Fibroblast of skin of right quadriceps (primary cell): ENCODE measurements at regions not wholly inside any gene's neighbourhood (a gene's known extent, or its start where the extent isn't known, plus 50 kb on each side); places are given as distances from the start of the nearest gene placed in this dataset.

Experiments
- DNase-seq: peaks from one replicate; pipeline ENCODE4 v3.0.0-alpha.2; 2013

DNA sequence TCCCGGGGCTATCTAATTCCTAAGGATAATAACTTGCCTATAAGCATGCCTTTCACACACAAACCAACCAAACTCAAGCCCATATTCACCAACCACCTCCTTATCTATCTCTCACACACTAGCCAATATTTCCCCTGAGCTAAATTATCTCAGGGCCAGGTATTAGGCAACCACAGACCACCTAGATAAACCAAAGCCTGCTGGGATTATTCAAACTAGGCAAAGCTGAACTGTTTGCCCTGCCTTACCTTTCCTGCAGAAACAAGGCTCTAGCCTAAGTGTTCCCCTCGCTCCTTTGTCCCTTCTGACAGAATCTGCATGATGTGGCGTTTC, 114.7 kb upstream of the EEA1 start:
- DNase-seq, result no peak

DNA sequence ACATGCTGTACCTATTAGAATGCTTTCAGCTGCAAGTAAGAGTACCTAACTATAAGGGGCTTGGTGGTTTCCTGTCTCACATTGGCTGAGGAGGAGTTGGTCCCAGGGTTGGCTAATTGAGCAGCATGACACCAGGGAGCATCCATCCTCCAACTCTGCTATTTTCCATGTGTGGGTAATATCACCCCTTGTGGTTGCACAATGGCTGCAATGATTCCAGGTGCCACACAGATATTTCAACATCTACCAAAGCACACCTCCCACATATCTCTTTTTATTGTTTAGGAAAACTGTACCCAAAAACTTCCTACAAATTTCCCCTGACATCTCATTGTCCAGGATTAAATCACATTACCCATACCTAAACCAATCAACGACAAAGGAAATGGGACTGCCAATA, 118.0 kb upstream of the EEA1 start:
- DNase-seq, result no peak

DNA sequence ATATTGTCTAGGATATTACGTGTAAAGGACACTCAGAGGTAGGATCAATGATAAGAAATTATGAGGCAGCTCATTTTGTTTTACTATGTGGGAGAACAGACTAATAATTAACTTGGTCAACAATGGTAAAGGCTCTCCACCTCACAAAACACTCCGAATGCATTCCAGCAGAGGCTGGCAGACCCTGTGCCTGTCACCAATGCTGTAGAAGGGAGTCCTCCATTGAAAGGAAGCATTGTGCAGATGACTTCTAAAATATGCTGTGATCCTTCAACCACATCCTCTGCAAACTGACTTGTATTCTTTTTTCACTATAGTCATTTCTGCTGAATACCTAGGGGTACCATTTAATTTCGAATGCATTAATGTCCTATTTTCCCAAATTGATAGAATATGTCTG, 119.6 kb upstream of the EEA1 start:
- DNase-seq, result no peak

DNA sequence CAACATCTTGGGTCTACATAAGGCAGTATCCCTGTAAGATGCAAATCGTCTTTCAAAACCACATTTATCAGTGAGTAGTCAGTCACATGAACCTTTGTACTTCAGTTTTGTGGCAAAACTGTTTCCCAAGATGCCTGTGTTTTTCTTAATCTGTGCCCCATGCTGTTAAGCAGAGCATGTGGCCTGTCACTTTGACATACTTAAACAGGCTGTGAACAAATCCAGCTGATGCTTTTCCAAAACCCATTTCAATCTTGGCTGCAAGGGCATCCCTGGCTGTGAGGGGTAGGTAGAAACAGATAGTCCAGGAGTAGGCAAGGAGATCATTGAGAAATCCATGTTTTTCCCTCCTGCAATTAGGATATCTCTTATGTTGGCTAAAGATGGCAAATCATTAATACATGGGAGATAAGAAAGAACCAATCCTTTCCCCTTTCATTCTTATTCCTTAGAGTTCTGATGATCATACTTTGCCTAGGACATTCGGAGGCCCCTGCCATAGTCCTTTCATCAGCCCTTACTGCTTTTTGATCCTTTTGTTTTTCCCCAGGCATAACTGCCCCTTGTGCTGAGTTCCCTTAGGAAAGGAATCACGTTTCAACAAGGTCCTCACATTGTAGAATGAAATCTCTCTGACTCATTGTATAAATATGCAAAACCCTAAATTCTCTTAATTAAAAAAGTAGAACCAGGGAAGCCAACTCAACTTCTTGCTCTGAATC, 121.1 kb upstream of the EEA1 start:
- DNase-seq, result peak; percentile 80

DNA sequence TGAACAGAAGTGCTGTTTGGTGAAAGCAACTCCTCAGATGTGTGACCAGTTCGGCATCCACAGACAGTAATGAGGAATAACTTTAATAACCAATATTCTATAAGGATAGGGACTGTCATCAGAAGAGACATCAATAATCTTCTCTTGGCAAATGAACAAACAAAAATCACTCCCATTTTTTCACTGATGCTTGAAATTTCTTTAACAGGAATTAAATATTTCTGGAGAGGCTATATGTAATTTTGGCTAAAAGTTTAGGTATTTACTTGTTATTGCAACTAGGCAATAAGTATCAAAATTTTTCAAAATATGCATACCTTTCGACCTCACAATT, 121.6 kb upstream of the EEA1 start:
- no peak for DNase-seq

DNA sequence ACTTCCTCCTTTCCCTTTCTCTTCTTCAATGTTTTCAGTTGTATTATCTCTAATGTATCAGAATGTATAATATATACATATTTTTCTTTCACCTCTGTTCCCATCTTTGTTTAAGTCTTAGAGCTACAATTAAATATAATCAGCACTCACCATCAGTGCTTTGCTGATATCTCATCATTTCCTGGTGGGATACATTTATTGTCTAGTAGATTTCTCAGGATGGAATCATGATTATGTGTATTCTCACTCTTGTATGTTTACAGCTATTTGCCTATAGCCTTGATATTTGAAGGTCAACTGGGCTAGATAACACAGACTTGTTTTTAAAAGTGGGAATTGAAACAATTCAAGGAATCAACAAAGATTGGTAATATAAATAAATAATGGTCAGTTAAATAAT, 124.9 kb upstream of the EEA1 start:
- no peak for DNase-seq

DNA sequence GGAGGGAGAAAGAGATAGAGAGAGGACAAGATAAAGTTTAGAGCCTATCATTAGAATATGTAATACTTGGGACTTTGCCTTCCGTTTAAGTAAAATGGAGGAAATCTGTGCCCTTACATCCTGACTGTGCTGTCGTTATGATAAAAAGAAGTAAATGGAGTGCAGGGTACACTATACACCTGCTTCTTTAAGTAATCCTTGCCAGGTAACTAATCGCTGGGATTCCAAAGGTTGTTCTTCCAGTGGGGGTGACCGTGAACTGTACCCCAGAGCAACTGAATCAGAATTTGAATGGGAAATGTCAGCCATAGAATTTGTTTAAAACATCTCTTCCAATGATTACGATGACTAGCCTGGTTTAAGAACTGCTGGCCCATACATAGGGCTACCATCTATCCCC, 126.1 kb upstream of the EEA1 start:
- no peak for DNase-seq

DNA sequence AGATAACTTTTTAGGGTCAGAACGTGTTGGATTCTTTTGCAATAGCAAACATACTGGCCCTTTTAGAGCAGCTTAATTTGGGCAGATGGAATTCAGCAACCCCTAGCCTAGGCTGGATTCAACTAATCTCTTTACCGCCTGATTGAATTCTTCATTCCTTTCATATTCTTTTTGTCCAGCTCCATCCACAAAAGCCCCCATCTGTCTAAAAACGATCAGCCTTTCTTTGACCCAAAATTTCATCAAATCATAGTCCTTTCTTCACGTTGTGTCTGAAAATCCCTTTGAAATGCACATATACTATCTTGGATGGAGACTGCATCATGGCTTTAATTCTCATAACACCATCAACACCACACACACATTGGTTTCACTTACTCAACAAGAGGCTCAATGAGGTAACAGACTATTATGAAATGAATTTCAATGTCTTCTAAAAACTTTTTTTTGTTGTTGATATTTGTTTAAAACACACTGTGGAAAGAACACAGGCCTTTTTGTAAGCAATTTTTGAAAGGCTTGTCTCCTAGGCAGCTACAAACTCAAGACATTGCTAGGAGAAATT, 128.0 kb upstream of the EEA1 start:
- no peak for DNase-seq

DNA sequence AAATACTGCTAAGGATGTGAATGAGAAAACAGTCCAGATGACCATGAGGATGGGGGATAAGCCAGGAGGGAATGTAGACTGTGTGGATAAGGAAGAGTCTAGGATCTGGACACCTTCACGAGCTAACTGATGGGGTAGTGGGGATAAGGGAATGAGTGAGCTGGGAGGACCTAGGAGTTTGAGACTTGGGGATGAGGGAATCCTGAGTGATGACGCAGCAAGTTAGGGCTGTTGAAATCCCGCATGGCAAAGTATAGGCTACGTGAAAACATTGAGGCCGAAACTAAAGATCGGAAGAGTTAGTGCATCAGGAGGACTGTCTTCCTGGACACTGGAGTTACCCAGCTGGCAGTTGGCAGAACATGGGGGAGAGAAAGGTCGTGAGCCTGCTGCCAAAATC, 129.2 kb upstream of the EEA1 start:
- DNase-seq, result no peak

DNA sequence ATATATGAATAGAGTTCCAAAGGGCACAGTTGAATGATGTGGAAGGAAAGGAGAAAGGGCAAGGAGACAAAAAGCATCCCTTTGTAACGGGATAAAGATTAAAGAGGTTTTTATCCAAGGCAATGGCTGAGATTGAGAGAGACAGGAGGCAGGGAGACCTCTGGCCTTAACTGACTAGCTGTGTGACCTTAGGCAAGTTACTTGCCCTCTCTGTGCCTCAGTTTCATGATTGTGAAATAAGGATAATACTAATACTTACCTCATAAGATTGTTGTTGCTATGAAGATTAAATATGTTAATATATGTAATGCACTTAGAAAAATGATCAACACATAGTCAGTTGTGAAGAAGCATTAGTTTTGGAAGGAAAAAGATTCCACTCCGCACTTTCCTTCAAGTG, 130.2 kb upstream of the EEA1 start:
- no peak for DNase-seq

DNA sequence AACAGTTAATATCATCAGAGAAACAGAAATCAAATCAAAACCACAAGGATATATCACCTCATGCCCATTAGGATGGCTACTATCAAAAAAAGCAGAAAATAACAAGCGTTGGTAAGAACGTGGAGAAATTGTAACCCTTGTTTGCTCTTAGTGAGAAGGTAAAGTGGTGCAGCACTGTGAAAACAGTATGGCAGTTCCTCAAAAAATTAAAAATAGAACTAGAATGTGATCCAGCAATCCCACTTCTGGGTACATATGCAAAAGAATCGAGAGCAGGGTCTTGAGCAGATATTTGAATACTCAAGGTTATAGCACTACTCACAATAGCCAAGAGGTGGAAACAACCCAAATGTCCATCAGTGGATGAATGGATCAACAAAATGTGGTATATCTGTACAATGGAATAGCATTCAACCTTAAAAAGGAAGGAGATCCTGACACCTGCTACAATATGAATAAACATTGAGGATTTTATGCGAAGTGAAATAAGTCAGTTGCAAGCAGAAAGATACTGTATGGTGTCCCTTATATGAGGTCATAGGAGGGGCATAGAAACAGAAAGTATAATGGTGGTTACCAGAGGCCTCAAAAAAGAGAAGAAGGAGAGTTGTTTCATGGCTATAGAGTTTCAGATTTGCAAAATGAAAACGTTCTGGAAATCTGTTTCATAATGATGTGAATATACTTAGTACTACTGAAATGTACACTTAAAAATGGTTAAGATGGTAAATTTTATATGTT, 131.0 kb upstream of the EEA1 start:
- DNase-seq, result no peak

DNA sequence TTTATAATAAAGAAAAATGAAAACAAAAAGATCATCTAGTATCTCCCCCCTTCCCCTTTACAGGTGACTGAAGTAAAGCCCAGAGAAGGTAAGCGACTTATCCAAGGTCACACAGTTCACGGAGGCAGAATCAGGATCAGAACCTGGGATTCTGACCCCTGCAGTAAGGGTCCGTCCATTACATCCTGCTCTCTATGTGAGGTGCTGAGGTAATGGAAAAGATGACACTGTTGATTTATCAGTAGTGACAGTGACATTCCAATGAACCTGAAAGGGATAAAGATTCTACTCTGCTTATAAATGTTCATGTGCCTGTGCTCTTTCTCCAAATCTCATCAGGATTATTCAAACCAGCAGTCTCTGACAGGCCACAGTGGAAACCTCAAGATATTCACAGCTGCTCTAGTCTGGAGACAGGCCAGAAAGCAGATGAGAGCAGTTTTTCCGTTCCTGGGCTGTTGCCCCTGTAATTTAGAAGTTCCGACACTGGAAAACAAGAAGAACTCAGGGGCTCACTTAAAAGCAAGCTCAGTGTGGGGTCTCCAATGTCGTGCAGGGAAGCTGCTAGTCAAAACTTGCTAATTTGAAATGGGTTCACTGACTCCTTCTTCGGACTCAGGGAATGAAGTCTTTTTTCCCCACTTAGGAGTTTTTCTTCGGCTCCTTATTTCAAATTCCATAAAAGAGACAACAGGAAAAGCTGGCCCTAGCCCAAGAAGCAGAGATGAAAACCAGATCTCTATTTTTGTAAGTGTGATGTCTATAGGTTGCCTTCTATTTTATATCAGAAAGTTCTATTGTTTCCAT, 131.8 kb upstream of the EEA1 start:
- DNase-seq, result peak; percentile 79

DNA sequence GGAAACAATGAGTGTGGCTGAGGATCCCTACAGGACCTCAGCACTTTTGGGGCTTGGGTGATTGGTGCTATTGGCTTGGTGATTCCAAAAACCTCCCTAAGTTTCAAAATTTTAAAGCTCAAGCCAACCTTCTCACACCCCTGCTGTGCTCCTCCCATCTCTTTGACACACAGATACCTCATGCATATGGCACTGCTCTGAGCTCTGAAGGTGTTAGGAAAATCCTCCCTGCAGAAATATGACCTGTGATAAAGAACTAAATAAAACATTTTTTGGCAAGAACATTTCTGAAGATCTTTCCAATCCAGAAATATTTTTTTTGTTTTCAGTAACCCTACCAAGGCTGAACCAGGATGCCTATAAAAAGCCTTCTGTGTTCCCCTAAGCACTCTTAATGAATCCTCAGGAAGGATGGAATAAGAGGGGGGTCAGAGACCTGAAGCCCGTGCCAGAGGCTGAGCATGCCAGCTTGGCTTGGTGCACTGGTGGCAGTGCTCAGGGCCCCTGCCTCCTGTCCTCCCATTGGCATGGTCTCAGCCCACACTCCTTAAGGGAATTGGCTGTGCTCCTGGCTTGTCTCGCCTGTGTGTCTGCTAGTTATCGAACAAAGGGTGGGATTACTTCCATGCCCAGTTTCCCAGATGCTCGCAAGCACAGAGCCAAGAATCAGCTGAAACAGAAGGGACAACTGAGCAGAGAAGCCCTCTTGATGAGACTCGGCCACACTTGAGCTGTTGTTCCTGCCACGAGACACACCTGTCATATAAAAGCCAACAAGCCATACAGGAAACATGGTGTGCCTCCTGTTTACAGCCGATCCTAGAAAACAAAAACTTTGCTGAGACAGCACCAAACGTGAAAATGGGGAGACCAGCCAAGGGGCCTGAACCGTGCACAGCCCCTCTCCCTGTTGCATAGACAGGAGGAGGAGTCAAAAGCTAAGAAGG, 132.7 kb upstream of the EEA1 start:
- DNase-seq, result no peak

DNA sequence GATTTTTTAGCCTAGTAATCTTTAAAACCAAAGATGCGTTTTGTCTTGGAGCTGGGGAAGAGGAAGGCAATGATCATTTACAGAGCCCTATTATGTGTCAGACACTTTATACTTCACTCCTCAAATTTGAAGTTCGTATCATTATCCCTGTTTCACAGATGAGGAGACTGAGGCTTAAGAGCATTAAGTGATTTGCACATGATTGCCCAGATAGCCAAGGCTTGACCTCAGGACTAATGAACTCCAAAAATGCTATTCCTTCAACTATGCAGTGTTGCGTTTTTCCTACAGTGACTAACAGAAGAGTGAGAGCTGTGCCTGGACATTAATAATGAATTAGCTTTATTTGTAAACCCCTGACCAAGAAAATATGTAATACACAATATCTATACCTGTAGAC, 136.8 kb upstream of the EEA1 start:
- DNase-seq, result no peak

DNA sequence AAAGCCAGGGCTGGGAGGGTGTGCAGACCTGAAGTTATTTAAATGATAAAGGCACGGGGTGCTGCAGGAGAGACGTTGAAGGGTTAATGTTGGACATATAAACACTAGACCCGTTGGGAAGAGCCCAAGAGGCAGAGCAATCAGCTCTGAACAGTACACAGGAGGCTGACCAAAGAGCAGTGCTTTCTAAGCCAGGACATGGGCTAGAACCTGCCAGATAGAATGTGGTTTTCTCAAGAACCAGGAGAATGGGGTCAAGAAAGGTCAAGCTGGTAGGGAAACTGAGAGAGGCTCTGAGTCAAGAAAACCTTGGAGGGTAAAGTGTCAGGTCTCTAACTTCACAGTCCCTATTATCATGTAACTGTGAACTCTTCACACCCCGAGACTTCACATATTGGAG, 143.2 kb upstream of the EEA1 start:
- no peak for DNase-seq

DNA sequence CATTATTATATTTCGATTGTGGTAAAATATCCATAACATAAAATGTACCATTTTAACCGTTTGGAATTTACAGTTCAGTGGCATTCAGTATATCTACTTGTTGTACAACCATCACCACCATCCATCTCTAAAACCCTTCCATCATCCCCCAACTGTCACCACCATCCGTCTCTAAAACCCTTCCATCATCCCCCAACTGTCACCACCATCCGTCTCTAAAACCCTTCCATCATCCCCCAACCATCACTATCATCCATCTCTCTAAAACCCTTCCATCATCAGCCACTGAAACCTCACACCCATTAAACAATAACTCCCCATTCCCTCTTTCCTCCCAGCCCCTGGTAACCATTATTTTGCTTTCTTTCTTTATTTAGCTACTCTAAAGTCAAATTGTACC, 144.2 kb upstream of the EEA1 start:
- no peak for DNase-seq

DNA sequence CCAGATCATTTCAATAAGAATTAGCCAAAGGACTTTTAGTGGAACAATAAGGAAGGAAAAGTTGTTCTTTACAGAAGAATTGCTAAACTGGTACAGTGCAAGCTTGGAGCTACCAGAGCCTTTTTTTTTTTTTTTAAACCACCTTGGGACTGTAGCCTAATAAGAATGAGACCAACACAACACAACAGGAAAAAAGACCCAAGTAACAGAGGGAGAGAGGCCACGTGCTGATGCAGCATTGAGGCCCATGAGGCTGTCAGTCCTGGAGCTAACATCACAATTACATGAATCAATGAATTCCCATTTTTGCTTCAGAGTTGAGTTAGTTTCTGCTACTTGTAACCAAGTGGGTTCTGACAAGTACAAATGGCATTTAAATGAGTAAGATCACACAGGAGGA, 149.0 kb upstream of the EEA1 start:
- no peak for DNase-seq

DNA sequence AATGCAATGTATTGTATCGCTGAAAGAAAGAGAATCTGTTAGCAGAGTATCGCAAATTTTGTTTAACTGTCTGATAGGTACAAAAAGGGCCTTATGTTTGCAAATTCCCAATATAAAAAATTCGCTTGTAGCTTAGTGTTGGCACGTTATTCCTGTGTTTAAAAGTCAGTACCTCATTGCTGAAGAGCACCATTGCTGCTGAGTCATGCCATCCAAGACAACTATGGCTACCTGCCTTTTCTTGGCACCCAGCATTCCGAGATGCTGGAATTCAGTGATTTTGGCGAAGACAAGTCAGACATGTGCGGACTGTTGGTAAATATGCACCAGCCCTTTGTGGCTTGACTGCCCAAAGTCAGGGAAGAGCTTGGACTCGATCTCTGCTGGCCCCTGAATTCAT, 149.5 kb upstream of the EEA1 start:
- DNase-seq, result no peak

DNA sequence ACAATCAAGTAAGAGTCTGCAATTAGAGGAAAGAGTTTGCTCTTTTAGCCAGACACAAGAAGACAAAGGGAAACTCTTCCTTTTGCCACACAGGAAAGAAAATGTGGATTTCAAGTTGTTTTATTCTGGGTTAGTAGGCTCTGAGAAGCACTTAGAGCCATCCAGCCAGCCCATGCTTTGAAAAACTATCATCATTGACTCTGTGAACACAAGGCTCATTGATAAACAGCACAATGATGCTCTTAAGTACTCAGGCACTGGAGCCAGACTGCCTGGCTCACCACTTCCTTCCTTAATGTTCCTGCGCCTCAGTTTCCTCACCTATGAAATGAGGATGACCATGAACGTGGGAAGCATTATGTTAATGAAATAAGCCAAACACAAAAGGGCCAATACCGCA, 150.2 kb upstream of the EEA1 start:
- DNase-seq, result no peak

DNA sequence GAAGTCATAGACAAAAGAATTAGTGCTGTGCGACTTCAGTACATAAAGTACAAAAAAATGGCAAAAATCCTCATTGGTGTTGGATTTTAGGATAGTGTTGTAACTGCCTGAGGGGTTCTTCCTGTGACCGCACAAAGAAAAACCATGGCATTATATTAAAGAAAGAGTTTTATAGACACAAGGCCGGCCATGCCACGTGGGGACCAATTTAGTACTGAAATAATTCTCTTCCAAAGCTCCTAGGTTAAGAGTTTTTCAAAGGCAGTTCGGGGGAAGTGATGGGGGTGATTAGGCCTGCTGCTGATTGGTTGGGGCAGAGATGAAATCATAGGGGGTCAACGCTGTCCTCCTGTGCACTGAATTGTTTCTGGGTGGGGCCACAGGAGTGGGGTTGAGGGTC, 150.9 kb upstream of the EEA1 start:
- no peak for DNase-seq

DNA sequence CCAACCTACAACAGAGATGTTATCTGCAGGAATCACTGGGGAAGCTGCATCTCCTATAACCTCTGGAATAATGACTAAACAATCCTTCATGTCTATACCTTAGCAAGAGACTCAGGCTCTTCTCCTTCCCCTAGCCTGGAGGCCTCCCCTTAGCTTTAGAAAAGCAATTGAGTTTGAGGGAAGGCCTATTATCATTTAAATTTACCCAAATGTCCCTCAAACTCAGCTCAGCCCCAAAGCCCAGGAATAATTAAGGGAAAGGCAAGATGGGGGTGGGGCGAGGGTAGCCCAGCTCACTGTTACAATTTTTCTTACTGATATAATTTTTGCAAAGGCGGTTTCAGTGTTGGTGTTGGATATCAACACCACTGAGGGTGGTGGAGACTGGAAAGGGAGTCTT, 151.4 kb upstream of the EEA1 start:
- no peak for DNase-seq

DNA sequence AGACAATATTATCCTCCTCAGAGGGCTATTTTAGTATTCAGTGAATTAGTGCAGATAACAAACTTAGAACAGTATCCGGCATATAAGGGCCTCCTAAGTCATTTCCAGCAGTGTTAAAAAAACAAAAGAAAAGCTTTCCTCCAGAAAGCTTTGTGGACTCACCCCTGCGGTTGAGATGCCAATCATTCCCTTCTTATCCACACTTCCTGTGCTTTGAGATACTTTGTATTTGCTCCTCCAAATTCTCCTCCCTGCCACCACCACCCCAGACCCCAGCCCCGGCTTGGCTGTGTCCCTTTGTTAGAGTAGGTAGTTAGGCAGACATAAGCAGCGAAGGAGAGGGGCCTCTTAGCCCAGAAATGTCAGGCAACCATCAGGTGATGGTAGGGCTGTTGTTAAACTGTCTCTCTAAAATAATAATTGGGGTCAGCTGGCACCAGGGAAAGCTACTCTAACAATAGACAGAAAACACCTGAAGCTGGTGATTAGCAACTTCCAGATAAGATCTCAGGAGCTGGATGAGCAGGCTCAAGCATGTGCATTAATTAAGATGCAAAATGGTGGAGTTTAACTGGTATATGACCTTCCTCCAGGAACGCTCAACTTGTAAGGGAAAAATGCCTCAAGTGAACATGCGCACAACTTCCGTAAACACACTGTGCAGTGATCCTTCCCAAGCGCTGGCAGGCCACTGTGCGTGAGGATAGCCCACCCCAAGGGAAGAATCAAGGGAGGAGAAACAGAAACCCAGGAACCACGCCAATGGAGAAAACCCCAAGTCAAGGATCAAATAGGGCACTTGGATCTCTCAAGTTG, 152.1 kb upstream of the EEA1 start:
- DNase-seq, result peak; percentile 72
